Peyer's patch (tissue), 4 donors: ENCODE measurements at regions not wholly inside any gene's neighbourhood (a gene's known extent, or its start where the extent isn't known, plus 50 kb on each side); places are given as distances from the start of the nearest gene placed in this dataset.

Experiments
- DNase-seq, 3 donors: peaks; one replicate each; pipeline ENCODE4 v3.0.0-alpha.2; 2017 to 2019
- H3K27ac ChIP-seq, 4 donors: fragments of 200-600 bp; sonication (generic); one replicate each; pipeline ENCODE4 v1.5.1; 2016 to 2019
- H3K27me3 ChIP-seq, 2 donors: fragments of 200-600 bp; sonication (generic); one replicate each; pipeline ENCODE4 v1.5.1; 2019
- H3K36me3 ChIP-seq, 3 donors: fragments of 200-600 bp; sonication (generic); one replicate each; pipeline ENCODE4 v1.5.1; 2016 to 2019
- H3K4me1 ChIP-seq, 4 donors: fragments of 200-600 bp; sonication (generic); one replicate each; pipeline ENCODE4 v1.5.1; 2016 to 2019
- H3K4me3 ChIP-seq, 4 donors: fragments of 200-600 bp; sonication (generic); 1 replicate in 3 of 4; 2 replicates in 1 of 4; pipeline ENCODE4 v1.5.1; 2016 to 2019; ENCODE audit warnings: mild to moderate bottlenecking in 1 of 4
- H3K9me3 ChIP-seq, 4 donors: fragments of 200-600 bp; sonication (generic); one replicate each; pipeline ENCODE4 v1.5.1; 2016 to 2019; ENCODE audit warnings: mild to moderate bottlenecking in 1 of 4
- POLR2A ChIP-seq, 2 donors: fragments of 450-650 bp; IDR thresholded peaks; one replicate each; pipeline ENCODE4 v1.5.1; 2017; ENCODE audit warnings: antibody characterized with exemption in 2 of 2, mild to moderate bottlenecking in 2 of 2, moderate library complexity in 2 of 2
- TF ChIP-seq, protein P1 (sequence below), 6 experiments: fragments of 450-650 bp in 4 of 6; fragments of 200-600 bp in 2 of 6; sonication (generic) in 1 of 6; IDR thresholded peaks; one replicate each; pipeline ENCODE4 v1.5.1; 2017 to 2019; ENCODE audit warnings: antibody characterized with exemption in 6 of 6, mild to moderate bottlenecking in 3 of 6, moderate library complexity in 1 of 6

DNA sequence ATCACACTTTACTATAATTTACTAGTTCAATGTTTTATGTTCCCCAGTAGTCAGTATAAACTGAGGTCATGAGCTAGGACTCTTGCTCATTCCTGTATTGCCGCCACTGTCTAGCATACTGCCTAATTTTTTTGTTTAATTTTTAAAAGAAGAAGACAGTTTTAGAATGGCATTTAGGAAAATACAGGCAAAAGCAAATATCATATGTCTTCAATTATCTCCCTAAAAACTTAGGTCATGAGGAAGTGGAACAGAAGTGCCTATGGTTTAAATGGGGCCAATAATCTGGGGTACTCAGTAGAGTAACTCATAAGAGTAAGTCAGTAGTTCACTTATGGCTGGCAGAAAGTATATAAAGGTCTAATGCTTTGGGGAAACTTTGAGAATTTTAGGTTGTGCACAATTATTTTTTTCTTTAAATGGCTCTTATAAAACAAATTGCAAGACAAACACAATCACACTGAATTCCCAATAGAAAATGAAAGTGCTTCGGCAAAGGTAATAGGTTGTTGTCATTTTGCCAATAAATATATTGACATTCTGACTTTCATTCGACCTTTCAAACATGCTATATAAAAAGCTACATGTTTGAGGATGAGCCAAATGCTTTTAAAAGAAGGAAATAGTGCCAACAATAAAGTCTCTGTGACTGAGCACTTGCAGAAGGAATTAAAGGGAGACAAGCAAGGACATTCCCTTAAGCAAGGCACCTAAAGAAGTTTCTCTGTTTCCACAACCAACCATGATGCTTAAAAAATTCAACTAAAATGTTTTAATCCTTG lies 390.1 kb downstream of the PDGFC start:
- H3K4me1 ChIP-seq = no peaks in the 10 kb centered on the region
- no peaks in the 10 kb centered on the region for H3K9me3 ChIP-seq
- TF ChIP-seq POLR2A (IDR thresholded peaks at IDR 0.05) = no peak
- TF ChIP-seq, protein P1, sequence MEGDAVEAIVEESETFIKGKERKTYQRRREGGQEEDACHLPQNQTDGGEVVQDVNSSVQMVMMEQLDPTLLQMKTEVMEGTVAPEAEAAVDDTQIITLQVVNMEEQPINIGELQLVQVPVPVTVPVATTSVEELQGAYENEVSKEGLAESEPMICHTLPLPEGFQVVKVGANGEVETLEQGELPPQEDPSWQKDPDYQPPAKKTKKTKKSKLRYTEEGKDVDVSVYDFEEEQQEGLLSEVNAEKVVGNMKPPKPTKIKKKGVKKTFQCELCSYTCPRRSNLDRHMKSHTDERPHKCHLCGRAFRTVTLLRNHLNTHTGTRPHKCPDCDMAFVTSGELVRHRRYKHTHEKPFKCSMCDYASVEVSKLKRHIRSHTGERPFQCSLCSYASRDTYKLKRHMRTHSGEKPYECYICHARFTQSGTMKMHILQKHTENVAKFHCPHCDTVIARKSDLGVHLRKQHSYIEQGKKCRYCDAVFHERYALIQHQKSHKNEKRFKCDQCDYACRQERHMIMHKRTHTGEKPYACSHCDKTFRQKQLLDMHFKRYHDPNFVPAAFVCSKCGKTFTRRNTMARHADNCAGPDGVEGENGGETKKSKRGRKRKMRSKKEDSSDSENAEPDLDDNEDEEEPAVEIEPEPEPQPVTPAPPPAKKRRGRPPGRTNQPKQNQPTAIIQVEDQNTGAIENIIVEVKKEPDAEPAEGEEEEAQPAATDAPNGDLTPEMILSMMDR (IDR thresholded peaks at IDR 0.05) = no peak
- H3K27ac ChIP-seq = no peak overlapping the region
- H3K36me3 ChIP-seq = no peaks in the 10 kb centered on the region
- no peak for DNase-seq
- no peaks in the 10 kb centered on the region for H3K27me3 ChIP-seq
- no peak overlapping the region for H3K4me3 ChIP-seq

- TF ChIP-seq POLR2A (IDR thresholded peaks at IDR 0.05) = no peak
- TF ChIP-seq, protein P1 (IDR thresholded peaks at IDR 0.05) = no peak
These were observed 392.9 kb downstream of the PDGFC start for GRCh38 chr4:156578713-156579112.

DNA sequence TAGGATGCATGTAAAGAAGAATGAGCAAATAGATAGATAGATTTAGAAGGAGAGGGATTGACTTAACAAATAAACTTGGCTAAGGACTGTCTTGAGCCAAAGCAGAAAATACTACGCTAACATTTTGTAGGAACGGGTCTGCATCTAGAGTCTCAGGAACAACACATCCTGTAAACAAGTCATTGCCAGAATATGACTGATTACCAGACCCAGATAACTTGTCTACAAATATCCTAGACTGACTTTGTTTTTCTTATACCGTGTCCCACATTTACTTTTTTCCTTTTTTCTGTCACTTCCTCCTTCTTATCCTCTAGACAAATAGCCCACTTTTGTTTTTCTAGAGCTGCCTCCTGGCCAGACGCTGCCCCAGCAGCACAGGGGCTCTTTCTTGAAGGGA lies 393.6 kb downstream of the PDGFC start:
- Histone ChIP-seq H3K9me3 (no peaks in the 10 kb centered on the region), H3K27ac (no peak overlapping the region), H3K4me1 (no peaks in the 10 kb centered on the region), H3K4me3 (no peak overlapping the region), H3K27me3 (no peaks in the 10 kb centered on the region), H3K36me3 (no peaks in the 10 kb centered on the region)
- DNase-seq = no peak
- TF ChIP-seq, protein P1 (IDR thresholded peaks at IDR 0.05) = no peak
- no peak for TF ChIP-seq POLR2A (IDR thresholded peaks at IDR 0.05)

More at GRCh38 chr4:156578713-156579112, 392.9 kb downstream of the PDGFC start:
- H3K4me1 ChIP-seq = no peaks in the 10 kb centered on the region
- H3K27me3 ChIP-seq = no peaks in the 10 kb centered on the region
- H3K36me3 ChIP-seq = no peaks in the 10 kb centered on the region
- no peak overlapping the region for H3K4me3 ChIP-seq
- no peak for DNase-seq
- H3K27ac ChIP-seq = no peak overlapping the region
- H3K9me3 ChIP-seq = no peaks in the 10 kb centered on the region

DNA sequence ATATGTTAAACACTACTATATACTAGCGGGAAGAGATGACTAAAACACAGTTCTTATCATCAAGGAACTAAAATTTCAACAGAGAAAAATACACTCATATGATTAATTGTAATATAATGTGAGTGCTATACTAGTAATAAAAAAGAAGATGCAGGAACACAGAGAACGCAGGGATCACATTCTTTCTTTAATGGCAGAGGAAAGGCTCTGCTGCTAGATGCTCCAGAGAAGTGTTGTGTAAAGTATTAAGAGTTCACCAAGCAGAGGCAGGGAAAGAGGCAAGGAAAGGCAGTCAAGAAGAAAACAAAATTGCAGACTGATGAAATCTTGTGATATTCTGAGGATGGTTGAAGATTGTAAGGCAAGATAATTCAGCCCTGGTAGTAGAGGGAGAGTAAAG lies 394.7 kb downstream of the PDGFC start:
- DNase-seq = no peak
- Histone ChIP-seq H3K27me3 (no peaks in the 10 kb centered on the region), H3K9me3 (no peaks in the 10 kb centered on the region), H3K27ac (no peak overlapping the region), H3K36me3 (no peaks in the 10 kb centered on the region), H3K4me1 (no peaks in the 10 kb centered on the region), H3K4me3 (no peak overlapping the region)
- TF ChIP-seq POLR2A (IDR thresholded peaks at IDR 0.05) = no peak
- TF ChIP-seq, protein P1 (IDR thresholded peaks at IDR 0.05) = no peak

- DNase-seq = no peak
These were observed 396.0 kb downstream of the PDGFC start for GRCh38 chr4:156575430-156576073.

More at GRCh38 chr4:156575430-156576073, 396.0 kb downstream of the PDGFC start:
- H3K4me3 ChIP-seq = no peak overlapping the region
- no peak overlapping the region for H3K27ac ChIP-seq
- H3K36me3 ChIP-seq = no peaks in the 10 kb centered on the region
- TF ChIP-seq, protein P1 (IDR thresholded peaks at IDR 0.05) = no peak
- no peak for TF ChIP-seq POLR2A (IDR thresholded peaks at IDR 0.05)
- no peaks in the 10 kb centered on the region for H3K9me3 ChIP-seq
- H3K4me1 ChIP-seq = no peaks in the 10 kb centered on the region
- no peaks in the 10 kb centered on the region for H3K27me3 ChIP-seq
